ENCODE measurements at regions not wholly inside any gene's neighbourhood (a gene's known extent, or its start where the extent isn't known, plus 50 kb on each side); places are given as distances from the start of the nearest gene placed in this dataset.
A peak's percentile ranks its signal among the peaks of the same experiment; 100 is the strongest.

- DNase-seq (ENCODE audit: low read depth), result no peak
Observed at GRCh38 chr5:118042076-118042475, 946.3 kb downstream of the DTWD2 start.

GRCh38 chr5:118040496-118040895 lies 947.9 kb downstream of the DTWD2 start:
- DNase-seq (ENCODE audit: low read depth), result no peak

- DNase-seq (ENCODE audit: low read depth), result no peak
Observed at GRCh38 chr5:118033686-118034338, 954.5 kb downstream of the DTWD2 start.

- DNase-seq (ENCODE audit: low read depth), result no peak
Observed at GRCh38 chr5:118029807-118030206, 958.5 kb downstream of the DTWD2 start.

GRCh38 chr5:118022062-118022461 lies 966.3 kb downstream of the DTWD2 start:
- DNase-seq (ENCODE audit: low read depth), result no peak

- DNase-seq (ENCODE audit: low read depth), result no peak
Observed at GRCh38 chr5:118017536-118017935, 970.8 kb downstream of the DTWD2 start.

- DNase-seq (ENCODE audit: low read depth), result no peak
Observed at GRCh38 chr5:118016396-118016795, 972.0 kb downstream of the DTWD2 start.

- DNase-seq (ENCODE audit: low read depth), result no peak
Observed at GRCh38 chr5:118015511-118015910, 972.8 kb downstream of the DTWD2 start.

GRCh38 chr5:118009741-118010297 lies 978.5 kb downstream of the DTWD2 start:
- DNase-seq (ENCODE audit: low read depth), result no peak

- DNase-seq (ENCODE audit: low read depth), result no peak
Observed at GRCh38 chr5:118008779-118009178, 979.6 kb downstream of the DTWD2 start.

- DNase-seq (ENCODE audit: low read depth), result no peak
Observed at GRCh38 chr5:118007262-118007661, 981.1 kb downstream of the DTWD2 start.

GRCh38 chr5:118006219-118006618 lies 982.1 kb downstream of the DTWD2 start:
- DNase-seq (ENCODE audit: low read depth), result no peak

GRCh38 chr5:117999939-118000549 lies 988.3 kb downstream of the DTWD2 start:
- peak; percentile 29 for DNase-seq (ENCODE audit: low read depth)

GRCh38 chr5:117982691-117983090 lies 1005.7 kb downstream of the DTWD2 start:
- no peak for DNase-seq (ENCODE audit: low read depth)

GRCh38 chr5:117973785-117974184 lies 1014.6 kb downstream of the DTWD2 start:
- DNase-seq (ENCODE audit: low read depth), result no peak

- peak; percentile 30 for DNase-seq (ENCODE audit: low read depth)
Observed at GRCh38 chr5:117955831-117956230, 1032.5 kb downstream of the DTWD2 start.

GRCh38 chr5:117954331-117954730 lies 1034.0 kb downstream of the DTWD2 start:
- peak; percentile 47 for DNase-seq (ENCODE audit: low read depth)

- no peak for DNase-seq (ENCODE audit: low read depth)
Observed at GRCh38 chr5:117953272-117953671, 1035.1 kb downstream of the DTWD2 start.

- DNase-seq (ENCODE audit: low read depth), result no peak
Observed at GRCh38 chr5:117947836-117948235, 1040.5 kb downstream of the DTWD2 start.

- DNase-seq (ENCODE audit: low read depth), result no peak
Observed at GRCh38 chr5:117947121-117947520, 1041.2 kb downstream of the DTWD2 start.

- no peak for DNase-seq (ENCODE audit: low read depth)
Observed at GRCh38 chr5:117945258-117945657, 1043.1 kb downstream of the DTWD2 start.

GRCh38 chr5:117943541-117943940 lies 1044.8 kb downstream of the DTWD2 start:
- DNase-seq (ENCODE audit: low read depth), result no peak

GRCh38 chr5:117942861-117943519 lies 1045.4 kb downstream of the DTWD2 start:
- DNase-seq (ENCODE audit: low read depth), result no peak
